SK-N-SH (cell line): ENCODE measurements at regions not wholly inside any gene's neighbourhood (a gene's known extent, or its start where the extent isn't known, plus 50 kb on each side); places are given as distances from the start of the nearest gene placed in this dataset.

Experiments
- CTCF ChIA-PET: fragments of 300-600, 350-600 bp; formaldehyde crosslinking; extraction: SDS; loops from one replicate; lab custom pipeline; 2021; lab: Yijun Ruan, JAX
- POLR2A ChIA-PET: fragments of 350-600 bp; sonication (Branson Sonifier 250); formaldehyde crosslinking; extraction: SDS; loops from one replicate; lab custom pipeline; 2020; ENCODE audit warnings: antibody characterized with exemption, inconsistent platforms; lab: Yijun Ruan, JAX
- DNase-seq: peaks from one replicate; pipeline ENCODE4 v3.0.0; 2012
- H2AFZ ChIP-seq: fragments of 200-600 bp; sonication (generic); 2 replicates; pipeline ENCODE4 v1.8.1; 2016; ENCODE audit warnings: antibody characterized with exemption, mild to moderate bottlenecking, low read depth
- H3F3A ChIP-seq: fragments of 200-600 bp; sonication (generic); replicated peaks from 2 replicates; pipeline ENCODE3; 2016; ENCODE audit warnings: antibody characterized with exemption, mild to moderate bottlenecking; ENCODE audit not compliant: insufficient read depth
- H3K27ac ChIP-seq, 2 experiments: fragments of 200-500 bp in 1 of 2; fragments of 200-600 bp in 1 of 2; sonication (Bioruptor generic) in 1 of 2; sonication (generic), shearing (Covaris generic) in 1 of 2; 2 replicates each; pipeline versions ENCODE4 v1.5.1 to v1.6.1; 2014 to 2016; ENCODE audit warnings: low read depth in 2 of 2, inconsistent platforms in 1 of 2, low read length in 1 of 2, mild to moderate bottlenecking in 1 of 2, mixed read lengths in 1 of 2
- H3K27me3 ChIP-seq: fragments of 200-600 bp; sonication (generic), shearing (Covaris generic); 2 replicates; pipeline ENCODE4 v1.6.1; 2016; ENCODE audit warnings: mixed run types; ENCODE audit not compliant: insufficient read depth
- H3K36me3 ChIP-seq, 2 experiments: fragments of 200-500 bp in 1 of 2; fragments of 200-600 bp in 1 of 2; sonication (Bioruptor generic) in 1 of 2; sonication (generic) in 1 of 2; replicated peaks in 1 of 2; 2 replicates each; pipeline versions ENCODE3 to v1.5.1; 2014 to 2016; ENCODE audit warnings: low read length in 1 of 2, mild to moderate bottlenecking in 1 of 2; ENCODE audit not compliant: insufficient read depth in 2 of 2, control insufficient read depth in 1 of 2
- H3K4me1 ChIP-seq, 2 experiments: fragments of 200-500 bp in 1 of 2; fragments of 200-600 bp in 1 of 2; sonication (Bioruptor generic) in 1 of 2; sonication (generic), shearing (Covaris generic) in 1 of 2; 2 replicates each; pipeline versions ENCODE4 v1.5.1 to v1.6.1; 2014 to 2016; ENCODE audit warnings: low read depth in 1 of 2, low read length in 1 of 2, mixed run types in 1 of 2; ENCODE audit not compliant: insufficient read depth in 2 of 2, control insufficient read depth in 1 of 2
- H3K4me2 ChIP-seq: fragments of 200-600 bp; sonication (generic), shearing (Covaris generic); 2 replicates; pipeline ENCODE4 v1.6.1; 2017; ENCODE audit warnings: mixed run types
- H3K4me3 ChIP-seq, 2 experiments: fragments of 200-500 bp in 1 of 2; fragments of 200-600 bp in 1 of 2; sonication (Bioruptor generic) in 1 of 2; sonication (generic), shearing (Covaris generic) in 1 of 2; 2 replicates each; pipeline versions ENCODE4 v1.5.1 to v1.8.1; 2014 to 2016; ENCODE audit warnings: low read depth in 2 of 2, inconsistent platforms in 1 of 2, low read length in 1 of 2, mild to moderate bottlenecking in 1 of 2, mixed read lengths in 1 of 2, moderate library complexity in 1 of 2
- H3K79me2 ChIP-seq: fragments of 200-600 bp; sonication (generic); 2 replicates; pipeline ENCODE4 v1.8.1; 2017; ENCODE audit warnings: mild to moderate bottlenecking; ENCODE audit not compliant: insufficient read depth
- H3K9ac ChIP-seq: fragments of 200-600 bp; sonication (generic); 2 replicates; pipeline ENCODE4 v1.6.1; 2017; ENCODE audit warnings: mixed run types
- H3K9me2 ChIP-seq: fragments of 200-600 bp; sonication (generic); 2 replicates; pipeline ENCODE4 v1.6.1; 2017; ENCODE audit warnings: mixed run types
- H3K9me3 ChIP-seq: fragments of 200-600 bp; sonication (generic); 2 replicates; pipeline ENCODE4 v1.6.1; 2017; ENCODE audit warnings: mixed run types, mild to moderate bottlenecking, moderate library complexity
- H4K20me1 ChIP-seq: fragments of 200-600 bp; sonication (generic); 2 replicates; pipeline ENCODE4 v1.6.1; 2017; ENCODE audit warnings: mild to moderate bottlenecking, mixed run types; ENCODE audit not compliant: insufficient read depth
- CHD2 ChIP-seq: fragments of 150-350 bp; IDR thresholded peaks from 2 replicates; pipeline ENCODE4 v1.6.1; 2018; ENCODE audit warnings: low read length; ENCODE audit not compliant: partially characterized antibody
- EP300 ChIP-seq, 2 experiments: IDR thresholded peaks; 2 replicates each; pipeline versions ENCODE4 v1.4.0 to v1.6.1; 2012; ENCODE audit warnings: borderline replicate concordance in 1 of 2, low read depth in 1 of 2, low read length in 1 of 2
- EZH2phosphoT487 ChIP-seq: fragments of 200-600 bp; sonication (generic); IDR thresholded peaks from 2 replicates; pipeline ENCODE4 v1.6.1; 2017; ENCODE audit warnings: low read depth, mixed run types, mild to moderate bottlenecking, antibody characterized with exemption, moderate library complexity, borderline replicate concordance
- FOSL2 ChIP-seq: IDR thresholded peaks from 2 replicates; pipeline ENCODE4 v1.4.0; 2012; ENCODE audit warnings: low read depth, mild to moderate bottlenecking, moderate library complexity, borderline replicate concordance
- FOXJ3 ChIP-seq: sonication (generic); formaldehyde crosslinking; IDR thresholded peaks from 2 replicates; pipeline ENCODE4 v1.5.1; 2020; ENCODE audit warnings: mild to moderate bottlenecking, missing genetic modification reagents
- NRF1 ChIP-seq: IDR thresholded peaks from 2 replicates; pipeline ENCODE4 v1.6.1; 2012; ENCODE audit warnings: low read depth, mild to moderate bottlenecking, low read length
- RFX5 ChIP-seq: IDR thresholded peaks from 2 replicates; pipeline ENCODE4 v1.6.1; 2012; ENCODE audit warnings: mild to moderate bottlenecking, improper control_type of control experiment, low read length
- SIN3A ChIP-seq: IDR thresholded peaks from 2 replicates; pipeline ENCODE4 v1.6.1; 2012; ENCODE audit warnings: low read depth, mild to moderate bottlenecking, low read length, moderate library complexity, borderline replicate concordance
- SMC3 ChIP-seq: IDR thresholded peaks from 2 replicates; pipeline ENCODE4 v1.6.1; 2012; ENCODE audit warnings: low read depth, low read length, improper control_type of control experiment
- TCF12 ChIP-seq: IDR thresholded peaks from 2 replicates; pipeline ENCODE4 v1.4.0; 2012
- WGBS: methylation state at CpG from one replicate; pipeline ENCODE4 v1.1.6; 2017; ENCODE audit warnings: low lambda C conversion rate; 5-methylcytosine and 5-hydroxymethylcytosine counted together
- TF ChIP-seq, protein P1 (sequence below): IDR thresholded peaks from 2 replicates; pipeline ENCODE4 v1.4.0; 2012; ENCODE audit warnings: low read depth
- TF ChIP-seq, protein P2 (sequence below): fragments of 150-350 bp; IDR thresholded peaks from 2 replicates; pipeline ENCODE4 v1.6.1; 2016; ENCODE audit warnings: mild to moderate bottlenecking, low read depth, low read length

DNA sequence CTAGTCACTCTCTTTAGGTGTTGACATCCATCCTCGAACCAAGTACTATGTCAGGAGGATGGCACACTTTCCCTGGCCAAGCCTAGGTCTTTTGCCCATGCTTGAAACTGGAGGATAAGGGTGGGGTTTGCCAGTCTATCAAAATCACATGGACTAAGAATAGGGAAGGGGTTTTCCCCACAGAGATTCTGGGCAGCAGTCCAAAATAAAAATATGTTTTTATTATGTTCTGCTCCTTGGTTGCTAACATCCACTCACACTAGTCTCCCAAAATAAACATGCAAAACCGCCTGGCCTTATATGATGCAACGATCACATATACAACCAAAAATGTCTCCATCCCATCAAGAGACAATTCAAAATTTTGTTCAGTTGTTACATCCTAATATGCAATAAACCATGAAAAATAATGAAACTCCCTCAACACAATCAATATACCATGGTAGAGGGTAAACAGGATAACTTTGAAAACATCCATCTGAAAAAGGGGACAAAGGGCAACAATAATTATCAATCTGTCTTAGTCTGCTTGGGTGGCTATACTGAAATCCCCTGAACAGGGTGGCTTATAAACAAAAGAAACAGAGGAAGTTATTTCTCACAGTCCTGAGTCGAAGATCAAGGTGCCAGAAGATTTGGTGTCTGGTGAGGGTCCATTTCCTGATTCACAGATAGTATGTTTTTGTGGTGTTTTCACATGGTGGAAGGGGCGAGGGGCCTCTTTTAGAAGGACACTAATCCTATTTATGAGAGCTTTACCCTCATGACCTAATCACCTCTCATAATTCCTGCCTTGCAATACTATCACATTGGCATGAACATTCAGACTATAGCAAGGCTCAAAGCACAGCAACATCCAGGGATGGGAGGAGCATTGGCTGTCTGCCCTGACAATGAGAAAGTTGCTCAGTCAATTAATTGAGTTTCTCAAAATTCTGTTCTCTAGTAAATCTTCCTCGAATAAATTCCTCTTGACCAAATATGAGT lies 159.3 kb downstream of the ETV1 start:
- Histone ChIP-seq H3K27ac (no peak overlapping the region), H2AFZ (no peak overlapping the region), H4K20me1 (no peaks in the 10 kb centered on the region), H3K4me2 (no peak overlapping the region), H3K27me3 (no peaks in the 10 kb centered on the region), H3K9me3 (no peaks in the 10 kb centered on the region), H3F3A (peaks cover 3% of the 10 kb centered on the region), H3K4me3 (no peak overlapping the region), H3K9ac (no peak overlapping the region), H3K9me2 (no peaks in the 10 kb centered on the region), H3K4me1 (peaks cover 0 to 10% of the 10 kb centered on the region in 2 experiments; a peak in 3 of 4 replicates), H3K36me3 (no peaks in the 10 kb centered on the region), H3K79me2 (no peaks in the 10 kb centered on the region)
- no peak for DNase-seq
- 80% methylated on average over 6 of the region's 6 CpGs for WGBS
- TF ChIP-seq SIN3A: no peak
- no peak for TF ChIP-seq EZH2phosphoT487
- TF ChIP-seq, protein P1, sequence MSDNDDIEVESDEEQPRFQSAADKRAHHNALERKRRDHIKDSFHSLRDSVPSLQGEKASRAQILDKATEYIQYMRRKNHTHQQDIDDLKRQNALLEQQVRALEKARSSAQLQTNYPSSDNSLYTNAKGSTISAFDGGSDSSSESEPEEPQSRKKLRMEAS: no peak
- TF ChIP-seq EP300 (IDR thresholded peaks at IDR 0.05; ENCODE audit: borderline replicate concordance in 1 of 2, low read depth in 1 of 2, low read length in 1 of 2): no peak
- TF ChIP-seq RFX5: no peak
- no peak for TF ChIP-seq TCF12
- TF ChIP-seq FOSL2: no peak
- TF ChIP-seq, protein P2, sequence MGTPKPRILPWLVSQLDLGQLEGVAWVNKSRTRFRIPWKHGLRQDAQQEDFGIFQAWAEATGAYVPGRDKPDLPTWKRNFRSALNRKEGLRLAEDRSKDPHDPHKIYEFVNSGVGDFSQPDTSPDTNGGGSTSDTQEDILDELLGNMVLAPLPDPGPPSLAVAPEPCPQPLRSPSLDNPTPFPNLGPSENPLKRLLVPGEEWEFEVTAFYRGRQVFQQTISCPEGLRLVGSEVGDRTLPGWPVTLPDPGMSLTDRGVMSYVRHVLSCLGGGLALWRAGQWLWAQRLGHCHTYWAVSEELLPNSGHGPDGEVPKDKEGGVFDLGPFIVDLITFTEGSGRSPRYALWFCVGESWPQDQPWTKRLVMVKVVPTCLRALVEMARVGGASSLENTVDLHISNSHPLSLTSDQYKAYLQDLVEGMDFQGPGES: no peak
- no peak for TF ChIP-seq CHD2
- TF ChIP-seq NRF1: no peak
- no peak for TF ChIP-seq SMC3
- POLR2A ChIA-PET: no interaction called here
- CTCF ChIA-PET: no interaction called here

GRCh38 chr7:13832346-13832745 lies 157.1 kb downstream of the ETV1 start:
- H3K4me2 ChIP-seq: no peak overlapping the region
- no peak overlapping the region for H3K4me3 ChIP-seq
- no peaks in the 10 kb centered on the region for H3K9me2 ChIP-seq
- H3K27me3 ChIP-seq: no peaks in the 10 kb centered on the region
- DNase-seq: no peak
- H3K9me3 ChIP-seq: no peaks in the 10 kb centered on the region
- TF ChIP-seq FOXJ3 (CRISPR knock-in tag): no peak
- no peaks in the 10 kb centered on the region for H3K79me2 ChIP-seq
- POLR2A ChIA-PET: no interaction called here
- H4K20me1 ChIP-seq: no peaks in the 10 kb centered on the region
- no peak overlapping the region for H3K9ac ChIP-seq
- no peak overlapping the region for H3K27ac ChIP-seq
- CTCF ChIA-PET: interaction anchor here (0.8 kb wide), 1 partner anchor 13 kb away, joined by 3 read pairs; no protein-coding TSS in a partner anchor
- no peaks in the 10 kb centered on the region for H3K36me3 ChIP-seq
- H2AFZ ChIP-seq: no peak overlapping the region
- H3F3A ChIP-seq: no peaks in the 10 kb centered on the region
- H3K4me1 ChIP-seq: peaks cover 0 to 10% of the 10 kb centered on the region in 2 experiments; a peak in 3 of 4 replicates
